Panc1 (cell line): ENCODE measurements at regions not wholly inside any gene's neighbourhood (a gene's known extent, or its start where the extent isn't known, plus 50 kb on each side); places are given as distances from the start of the nearest gene placed in this dataset.

Experiments
- ATAC-seq: fragments of 200-7000 bp; cut with Tn5 transposase; 2 replicates; pipeline ENCODE4 v1.9.1; 2020; ENCODE audit warnings: mild to moderate bottlenecking, moderate library complexity
- BruUV-seq: library from RNA; stranded (reverse); fragments of 400-500 nt; replicated peaks from 2 replicates; lab custom pipeline; 2021; lab: Mats Ljungman, UMichigan
- CTCF ChIA-PET: fragments of 300-600 bp; sonication (Branson Sonifier 250); formaldehyde crosslinking; loops from one replicate; lab custom pipeline; 2022; ENCODE audit warnings: antibody characterized with exemption; lab: Charles Lee
- POLR2A ChIA-PET: fragments of 300-600 bp; sonication (Branson Sonifier 250); formaldehyde crosslinking; loops from one replicate; lab custom pipeline; 2022; ENCODE audit warnings: antibody characterized with exemption; lab: Charles Lee
- DNase-seq: peaks from one replicate; pipeline ENCODE4 v3.0.0-alpha.2; 2010; ENCODE audit warnings: low read depth, low spot score
- H3K27ac ChIP-seq: 2 replicates; pipeline ENCODE4 v1.5.1; 2011; ENCODE audit warnings: mild to moderate bottlenecking, low read length, inconsistent platforms
- H3K27me3 ChIP-seq: fragments of 200-500 bp; sonication (Bioruptor generic); 2 replicates; pipeline ENCODE4 v1.6.0; 2014; ENCODE audit warnings: low read length, inconsistent platforms; ENCODE audit not compliant: control insufficient read depth, insufficient read depth
- H3K36me3 ChIP-seq: fragments of 200-500 bp; sonication (Bioruptor generic); 2 replicates; pipeline ENCODE4 v1.5.1; 2014; ENCODE audit warnings: inconsistent platforms, mild to moderate bottlenecking, low read length, moderate library complexity; ENCODE audit not compliant: control insufficient read depth, insufficient read depth
- H3K4me1 ChIP-seq: 2 replicates; pipeline ENCODE4 v1.5.1; 2011; ENCODE audit warnings: inconsistent platforms, mild to moderate bottlenecking, low read length, moderate library complexity; ENCODE audit not compliant: control insufficient read depth, insufficient read depth
- H3K4me3 ChIP-seq, 2 experiments: 2 replicates each; pipeline ENCODE4 v1.5.1; 2011 to 2012; ENCODE audit warnings: low read depth in 2 of 2, low read length in 2 of 2, mild to moderate bottlenecking in 2 of 2, inconsistent platforms in 1 of 2, moderate library complexity in 1 of 2
- H3K9me3 ChIP-seq: fragments of 200-500 bp; sonication (Bioruptor generic); 2 replicates; pipeline ENCODE4 v1.5.1; 2014; ENCODE audit warnings: low read depth, mild to moderate bottlenecking, inconsistent platforms, low read length, moderate library complexity; ENCODE audit not compliant: control insufficient read depth, insufficient read depth
- CTCF ChIP-seq: fragments of 450-650 bp; IDR thresholded peaks from 2 replicates; pipeline ENCODE4 v1.5.1; 2017; ENCODE audit warnings: mild to moderate bottlenecking
- POLR2AphosphoS5 ChIP-seq: IDR thresholded peaks from 2 replicates; pipeline ENCODE4 v1.6.1; 2012; ENCODE audit warnings: mild to moderate bottlenecking, low read depth, low read length, moderate library complexity
- REST ChIP-seq, 2 experiments: IDR thresholded peaks; 2 replicates each; pipeline ENCODE4 v1.6.1; 2011 to 2012; ENCODE audit warnings: low read depth in 2 of 2, control low read depth in 1 of 2, low read length in 1 of 2, mild to moderate bottlenecking in 1 of 2, moderate library complexity in 1 of 2; ENCODE audit not compliant: insufficient read depth in 1 of 2
- SIN3A ChIP-seq: IDR thresholded peaks from 2 replicates; pipeline ENCODE4 v1.6.1; 2012; ENCODE audit warnings: low read depth, mild to moderate bottlenecking, low read length, moderate library complexity, borderline replicate concordance; ENCODE audit not compliant: insufficient read depth
- TCF7L2 ChIP-seq: IDR thresholded peaks from 2 replicates; pipeline ENCODE4 v1.6.1; 2011; ENCODE audit warnings: mild to moderate bottlenecking, low read depth, low read length, inconsistent platforms
- in situ Hi-C: cut with HindIII; loops from 2 replicates; pipeline ENCODE4 v1.10.0; 2016; ENCODE audit warnings: low sequenced_read_pairs, low pct_unique_long_range_greater_than_20kb
- intact Hi-C: fragments of 100-400 bp; cut with micrococcal nuclease; formaldehyde crosslinking; loops from one replicate; pipeline ENCODE4 v1.10.0; 2022; ENCODE audit not compliant: unreplicated experiment

DNA sequence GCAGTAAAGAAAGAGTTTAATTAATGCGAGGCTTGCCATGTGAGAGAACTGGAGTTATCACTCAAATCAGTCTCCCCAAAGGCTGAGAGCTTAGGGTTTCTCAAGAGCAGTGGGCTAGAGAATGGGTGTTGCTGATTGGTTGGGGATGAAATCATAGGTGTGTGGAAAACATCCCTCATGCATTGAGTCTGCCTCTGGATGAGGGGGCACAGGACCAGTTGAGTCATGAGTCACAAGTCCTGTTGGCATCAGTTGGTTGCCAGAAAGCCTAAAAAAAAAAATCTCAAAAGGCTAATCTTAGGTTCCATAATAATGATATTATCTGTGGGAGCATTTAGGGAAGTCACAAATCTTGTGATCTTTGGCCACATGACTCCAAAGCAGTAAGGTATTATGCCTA is 800.3 kb downstream of the TUSC7 start:
- H3K36me3 ChIP-seq, result no peaks in the 10 kb centered on the region
- DNase-seq (no peak), ATAC-seq (no peak)
- ChIA-PET POLR2A (no interaction called here), CTCF (no interaction called here)
- in situ Hi-C loops, result no loop called here
- H3K4me1 ChIP-seq, result no peaks in the 10 kb centered on the region
- no peak overlapping the region for H3K27ac ChIP-seq
- no TSS peak for BruUV-seq
- no peaks in the 10 kb centered on the region for H3K9me3 ChIP-seq
- TF ChIP-seq POLR2AphosphoS5 (no peak), SIN3A (no peak), TCF7L2 (no peak), CTCF (no peak), REST (IDR thresholded peaks at IDR 0.05; ENCODE audit: insufficient read depth in 1 of 2, low read depth in 2 of 2, low read length in 1 of 2) (no peak)
- H3K27me3 ChIP-seq, result no peaks in the 10 kb centered on the region
- intact Hi-C loops, result no loop called here
- H3K4me3 ChIP-seq, result no peak overlapping the region

DNA sequence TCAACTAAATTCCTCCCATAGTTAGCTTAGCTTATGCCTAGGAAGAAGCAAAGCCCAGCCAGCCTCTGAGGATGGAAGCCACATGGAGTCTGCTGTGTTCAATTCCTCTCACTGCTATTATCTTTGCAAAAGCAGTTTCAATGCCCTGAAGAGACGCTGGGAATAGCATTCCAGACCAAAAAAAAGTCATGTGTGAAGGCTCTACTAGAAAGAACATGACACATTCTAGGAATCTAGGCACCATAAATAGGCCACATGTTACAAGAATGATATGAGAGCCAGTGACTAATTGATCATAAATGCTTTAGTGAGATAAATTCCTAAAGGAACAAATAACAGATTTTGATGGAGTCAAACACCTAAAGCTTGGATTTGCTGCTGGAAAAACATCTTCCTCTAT is 800.8 kb downstream of the TUSC7 start:
- CTCF ChIA-PET, result no interaction called here
- in situ Hi-C loops (no loop called here), intact Hi-C loops (no loop called here)
- Histone ChIP-seq H3K4me3 (no peak overlapping the region), H3K9me3 (no peaks in the 10 kb centered on the region), H3K36me3 (no peaks in the 10 kb centered on the region), H3K4me1 (no peaks in the 10 kb centered on the region), H3K27ac (no peak overlapping the region), H3K27me3 (no peaks in the 10 kb centered on the region)
- DNase-seq (no peak), ATAC-seq (no peak)
- no peak for TF ChIP-seq REST (IDR thresholded peaks at IDR 0.05; ENCODE audit: insufficient read depth in 1 of 2, low read depth in 2 of 2, low read length in 1 of 2)
- no peak for TF ChIP-seq CTCF
- TF ChIP-seq SIN3A, result no peak
- TF ChIP-seq POLR2AphosphoS5, result no peak
- TF ChIP-seq TCF7L2, result no peak
- POLR2A ChIA-PET, result no interaction called here
- BruUV-seq, result no TSS peak
